ENCODE measurements at regions not wholly inside any gene's neighbourhood (a gene's known extent, or its start where the extent isn't known, plus 50 kb on each side); places are given as distances from the start of the nearest gene placed in this dataset.

DNA sequence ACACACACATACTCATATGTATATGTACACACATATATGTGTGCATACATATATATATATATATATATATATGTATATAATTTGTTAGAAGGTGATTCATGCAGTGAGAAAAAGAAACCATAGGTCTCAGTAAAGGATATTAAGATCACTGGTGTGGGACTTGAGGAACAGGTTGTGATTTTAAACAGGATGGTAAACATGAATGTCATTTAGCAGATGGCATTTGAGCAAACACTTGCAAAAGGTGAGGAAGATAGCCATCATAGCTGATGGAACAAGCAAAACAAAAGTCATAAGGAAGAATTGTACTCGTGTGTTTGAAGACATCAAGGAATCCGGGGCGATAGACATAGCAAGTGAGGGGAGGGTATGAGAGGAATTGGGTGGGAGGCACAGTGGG, 784.5 kb downstream of the TSN start:
- DNase-seq (ENCODE audit: low spot score) (no peak), ATAC-seq (ENCODE audit: low FRiP score) (no peak)
- TF ChIP-seq, protein P1, sequence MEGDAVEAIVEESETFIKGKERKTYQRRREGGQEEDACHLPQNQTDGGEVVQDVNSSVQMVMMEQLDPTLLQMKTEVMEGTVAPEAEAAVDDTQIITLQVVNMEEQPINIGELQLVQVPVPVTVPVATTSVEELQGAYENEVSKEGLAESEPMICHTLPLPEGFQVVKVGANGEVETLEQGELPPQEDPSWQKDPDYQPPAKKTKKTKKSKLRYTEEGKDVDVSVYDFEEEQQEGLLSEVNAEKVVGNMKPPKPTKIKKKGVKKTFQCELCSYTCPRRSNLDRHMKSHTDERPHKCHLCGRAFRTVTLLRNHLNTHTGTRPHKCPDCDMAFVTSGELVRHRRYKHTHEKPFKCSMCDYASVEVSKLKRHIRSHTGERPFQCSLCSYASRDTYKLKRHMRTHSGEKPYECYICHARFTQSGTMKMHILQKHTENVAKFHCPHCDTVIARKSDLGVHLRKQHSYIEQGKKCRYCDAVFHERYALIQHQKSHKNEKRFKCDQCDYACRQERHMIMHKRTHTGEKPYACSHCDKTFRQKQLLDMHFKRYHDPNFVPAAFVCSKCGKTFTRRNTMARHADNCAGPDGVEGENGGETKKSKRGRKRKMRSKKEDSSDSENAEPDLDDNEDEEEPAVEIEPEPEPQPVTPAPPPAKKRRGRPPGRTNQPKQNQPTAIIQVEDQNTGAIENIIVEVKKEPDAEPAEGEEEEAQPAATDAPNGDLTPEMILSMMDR (IDR thresholded peaks at IDR 0.05), result no peak

DNA sequence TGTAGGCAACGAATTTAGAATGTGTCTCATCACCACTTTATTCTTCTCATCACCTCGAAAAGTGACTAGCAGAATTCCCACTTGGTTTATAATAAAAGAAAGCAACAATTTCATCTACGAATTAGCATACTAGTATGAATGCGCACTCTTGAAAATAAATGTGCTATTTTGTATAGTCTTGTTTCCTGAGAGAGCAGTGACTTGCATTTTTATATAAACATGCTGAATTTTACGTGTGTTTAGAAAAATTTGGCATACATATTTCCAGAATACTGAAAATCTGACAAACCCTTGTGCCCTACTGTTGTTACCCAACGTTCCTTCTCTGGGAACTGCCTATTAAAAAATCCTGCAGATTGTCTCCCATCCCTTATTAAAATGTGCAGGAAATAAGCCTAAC, 786.8 kb downstream of the TSN start:
- TF ChIP-seq, protein P1 (IDR thresholded peaks at IDR 0.05), result no peak
- DNase-seq (ENCODE audit: low spot score) (no peak), ATAC-seq (ENCODE audit: low FRiP score) (no peak)

DNA sequence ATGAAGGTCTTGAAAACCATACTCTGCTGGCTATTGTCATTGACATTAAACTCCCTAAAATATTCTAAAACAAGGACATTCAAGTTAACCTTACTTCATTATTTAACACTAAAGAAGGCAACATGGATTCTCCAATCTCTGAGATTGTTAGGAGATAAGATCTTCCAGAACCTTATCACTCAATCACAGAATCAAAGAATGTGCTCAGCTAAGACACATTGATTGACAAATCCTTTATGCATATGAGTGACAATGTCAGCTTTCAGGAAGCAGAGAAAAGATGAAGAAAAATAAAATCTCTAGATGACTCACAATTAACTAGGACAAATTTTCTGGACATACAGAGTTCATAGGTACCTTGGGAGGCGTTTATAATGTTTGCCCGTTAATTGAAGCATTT, 787.2 kb downstream of the TSN start:
- no peak for DNase-seq (ENCODE audit: low spot score)
- TF ChIP-seq, protein P1 (IDR thresholded peaks at IDR 0.05), result no peak
- ATAC-seq (ENCODE audit: low FRiP score), result no peak

DNA sequence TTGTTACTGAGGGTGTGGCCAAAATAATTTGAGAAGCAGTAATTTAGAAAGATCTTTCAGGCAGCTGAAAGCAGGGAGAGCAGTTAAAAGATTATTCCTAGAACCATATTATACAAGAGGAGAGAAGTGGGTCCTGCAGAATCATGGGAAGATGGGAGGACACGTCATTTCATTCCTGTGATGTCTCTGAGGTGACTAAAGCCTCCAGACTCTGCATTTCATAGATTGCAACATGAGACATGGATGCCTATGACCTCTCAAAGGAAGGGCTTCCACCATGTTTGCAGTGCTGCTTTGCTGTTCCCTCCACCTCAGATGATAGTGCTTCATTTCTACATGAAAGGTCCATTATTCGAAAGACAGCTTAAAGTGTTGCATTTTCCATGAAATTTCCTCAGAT, 788.4 kb downstream of the TSN start:
- TF ChIP-seq, protein P1 (IDR thresholded peaks at IDR 0.05), result no peak
- no peak for DNase-seq (ENCODE audit: low spot score)
- no peak for ATAC-seq (ENCODE audit: low FRiP score)

DNA sequence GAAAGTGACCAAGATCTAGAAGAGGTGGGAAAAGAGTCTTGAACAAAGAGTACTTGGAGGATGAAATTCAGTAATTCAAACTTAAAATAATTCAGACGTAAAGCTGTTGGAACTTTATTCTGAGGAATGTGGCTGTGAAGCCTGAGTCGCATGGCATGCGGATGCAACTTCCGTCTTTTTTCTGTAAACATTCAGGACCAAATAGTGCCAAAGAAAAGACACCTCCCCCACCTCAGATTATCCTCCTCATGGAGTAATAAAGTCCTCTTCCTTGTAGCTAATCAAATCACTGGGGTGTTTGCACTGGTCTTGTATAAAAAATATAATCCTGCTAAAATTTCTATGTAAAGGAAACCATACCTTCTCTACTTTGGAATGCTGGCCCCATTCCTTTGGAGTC, 790.4 kb downstream of the TSN start:
- DNase-seq (ENCODE audit: low spot score) (no peak), ATAC-seq (ENCODE audit: low FRiP score) (no peak)
- TF ChIP-seq, protein P1 (IDR thresholded peaks at IDR 0.05), result no peak

DNA sequence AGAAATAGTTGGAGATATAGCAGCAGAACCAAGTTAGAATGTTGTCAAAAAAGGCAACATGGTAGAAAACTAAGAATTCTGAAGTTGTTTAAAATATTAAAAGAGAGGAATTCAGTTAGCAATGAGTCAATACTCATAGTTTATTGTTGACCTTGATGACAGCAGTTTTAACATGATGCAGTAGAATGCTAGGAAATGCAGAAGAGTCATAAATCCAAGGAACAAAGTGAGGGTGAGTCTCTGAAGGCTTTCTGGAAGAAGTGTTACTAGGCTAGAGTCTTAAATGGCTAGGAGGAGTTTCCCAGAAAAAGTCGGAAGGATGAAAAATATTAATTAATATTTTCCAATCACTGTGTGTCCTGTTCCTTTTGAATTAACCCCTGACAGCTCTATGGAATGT, 807.3 kb downstream of the TSN start:
- ATAC-seq (ENCODE audit: low FRiP score) (no peak), DNase-seq (ENCODE audit: low spot score) (no peak)
- TF ChIP-seq, protein P1 (IDR thresholded peaks at IDR 0.05), result no peak

DNA sequence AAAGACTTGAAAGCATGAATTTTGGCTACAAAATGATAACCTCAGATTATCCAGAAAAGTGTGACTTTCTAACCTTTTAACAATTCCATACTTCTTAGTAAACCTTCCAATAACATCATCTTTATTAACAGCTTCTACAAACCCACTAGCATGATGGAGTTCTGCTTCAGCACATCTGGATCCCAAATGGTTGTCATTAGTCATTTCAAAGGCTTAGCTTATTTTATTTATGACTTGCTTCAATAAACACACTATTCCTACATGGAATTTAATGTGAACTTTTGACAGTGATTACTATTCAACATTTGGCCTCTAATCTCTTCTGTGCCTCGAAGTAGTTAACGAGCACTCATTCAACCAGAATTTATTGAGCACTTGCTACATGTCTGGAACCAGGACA, 808.3 kb downstream of the TSN start:
- no peak for ATAC-seq (ENCODE audit: low FRiP score)
- no peak for DNase-seq (ENCODE audit: low spot score)
- TF ChIP-seq, protein P1 (IDR thresholded peaks at IDR 0.05), result no peak

Data from omental fat pad (tissue), 3 donors.